Right lobe of liver (tissue), 4 donors: ENCODE measurements at regions not wholly inside any gene's neighbourhood (a gene's known extent, or its start where the extent isn't known, plus 50 kb on each side); places are given as distances from the start of the nearest gene placed in this dataset.

Experiments used
- POLR2A ChIP-seq: fragments of 450-650 bp; IDR thresholded peaks from one replicate; pipeline ENCODE4 v1.6.1; 2017; ENCODE audit warnings: antibody characterized with exemption, mild to moderate bottlenecking
- TF ChIP-seq, protein P1 (sequence below), 4 donors: fragments of 200-600 bp in 3 of 4; fragments of 450-650 bp in 1 of 4; IDR thresholded peaks; one replicate each; pipeline versions ENCODE4 v1.5.1 to v1.8.0; 2016 to 2022; ENCODE audit warnings: antibody characterized with exemption in 4 of 4, mild to moderate bottlenecking in 2 of 4
- donor health status: DM: no; HTN: no; CAD: no.
- donor health status: DM: no; HTN: no; CAD: no.
- donor health status: DM: no; HTN: yes; CAD: no.

DNA sequence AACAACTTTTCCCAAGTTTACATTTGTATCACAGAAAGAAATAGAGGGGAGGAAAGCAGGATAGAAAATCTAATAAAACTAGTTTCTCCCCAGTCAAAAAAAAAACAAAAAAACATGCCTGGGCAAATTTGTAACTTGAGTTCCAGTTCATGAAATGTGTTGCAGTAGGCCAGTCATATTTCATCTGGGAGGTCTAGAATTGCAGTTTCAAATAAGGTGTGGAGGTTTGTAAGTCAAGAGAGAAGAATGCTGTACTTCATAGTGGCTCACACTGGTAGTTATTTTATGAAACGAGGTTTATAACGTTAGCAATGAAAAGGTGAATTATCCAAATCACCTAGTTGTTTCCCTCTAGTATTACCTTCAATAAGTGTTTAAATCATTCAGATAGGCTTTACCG lies 1313.9 kb upstream of the SLC39A10 start:
- TF ChIP-seq, protein P1, sequence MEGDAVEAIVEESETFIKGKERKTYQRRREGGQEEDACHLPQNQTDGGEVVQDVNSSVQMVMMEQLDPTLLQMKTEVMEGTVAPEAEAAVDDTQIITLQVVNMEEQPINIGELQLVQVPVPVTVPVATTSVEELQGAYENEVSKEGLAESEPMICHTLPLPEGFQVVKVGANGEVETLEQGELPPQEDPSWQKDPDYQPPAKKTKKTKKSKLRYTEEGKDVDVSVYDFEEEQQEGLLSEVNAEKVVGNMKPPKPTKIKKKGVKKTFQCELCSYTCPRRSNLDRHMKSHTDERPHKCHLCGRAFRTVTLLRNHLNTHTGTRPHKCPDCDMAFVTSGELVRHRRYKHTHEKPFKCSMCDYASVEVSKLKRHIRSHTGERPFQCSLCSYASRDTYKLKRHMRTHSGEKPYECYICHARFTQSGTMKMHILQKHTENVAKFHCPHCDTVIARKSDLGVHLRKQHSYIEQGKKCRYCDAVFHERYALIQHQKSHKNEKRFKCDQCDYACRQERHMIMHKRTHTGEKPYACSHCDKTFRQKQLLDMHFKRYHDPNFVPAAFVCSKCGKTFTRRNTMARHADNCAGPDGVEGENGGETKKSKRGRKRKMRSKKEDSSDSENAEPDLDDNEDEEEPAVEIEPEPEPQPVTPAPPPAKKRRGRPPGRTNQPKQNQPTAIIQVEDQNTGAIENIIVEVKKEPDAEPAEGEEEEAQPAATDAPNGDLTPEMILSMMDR (IDR thresholded peaks at IDR 0.05), result no peak
- TF ChIP-seq POLR2A, result no peak
